CD14-positive monocyte (primary cell): ENCODE measurements at regions not wholly inside any gene's neighbourhood (a gene's known extent, or its start where the extent isn't known, plus 50 kb on each side); places are given as distances from the start of the nearest gene placed in this dataset.

ENCODE experiments used
- DNase-seq, 3 donors: peaks; one replicate each; pipeline ENCODE4 v3.0.0-alpha.2; 2011 to 2022
- H2AFZ ChIP-seq: 2 replicates; pipeline ENCODE4 v1.6.0; 2012; ENCODE audit warnings: mild to moderate bottlenecking, low read depth, low read length, inconsistent platforms; ENCODE audit not compliant: insufficient read depth, poor library complexity, severe bottlenecking
- H3K27ac ChIP-seq, 2 donors: 1 replicate in 1 of 2; 2 replicates in 1 of 2; pipeline ENCODE4 v1.5.1; 2012 to 2013; ENCODE audit warnings: low read length in 2 of 2, control low read depth in 1 of 2, inconsistent platforms in 1 of 2, low read depth in 1 of 2, mild to moderate bottlenecking in 1 of 2
- H3K27me3 ChIP-seq, 2 donors: one replicate each; pipeline versions ENCODE4 v1.6.0 to v1.6.1; 2011 to 2013; ENCODE audit warnings: low read length in 2 of 2; ENCODE audit not compliant: control insufficient read depth in 2 of 2, insufficient read depth in 2 of 2
- H3K36me3 ChIP-seq, 2 donors: replicated peaks in 1 of 2; 1 replicate in 1 of 2; 2 replicates in 1 of 2; pipeline versions ENCODE4 v1.5.1 to v1.6.1; 2012 to 2013; ENCODE audit warnings: low read length in 2 of 2, control low read depth in 1 of 2, inconsistent platforms in 1 of 2, mild to moderate bottlenecking in 1 of 2; ENCODE audit not compliant: insufficient read depth in 2 of 2, control insufficient read depth in 1 of 2
- H3K4me1 ChIP-seq, 2 donors: 1 replicate in 1 of 2; 2 replicates in 1 of 2; pipeline versions ENCODE4 v1.5.1 to v1.6.1; 2012 to 2013; ENCODE audit warnings: low read length in 2 of 2, control low read depth in 1 of 2, inconsistent platforms in 1 of 2, mild to moderate bottlenecking in 1 of 2, moderate library complexity in 1 of 2; ENCODE audit not compliant: insufficient read depth in 2 of 2, control insufficient read depth in 1 of 2
- H3K4me2 ChIP-seq: replicated peaks from 2 replicates; pipeline ENCODE3; 2012; ENCODE audit warnings: low read length, moderate library complexity, mild to moderate bottlenecking; ENCODE audit not compliant: poor library complexity, severe bottlenecking; ENCODE audit errors: extremely low read depth
- H3K4me3 ChIP-seq, 3 experiments: fragments of 200-600 bp in 1 of 3; sonication (generic) in 1 of 3; replicated peaks in 1 of 3; 1 replicate in 2 of 3; 2 replicates in 1 of 3; pipeline ENCODE4 v1.5.1; 2011 to 2013; ENCODE audit warnings: low read length in 3 of 3, mild to moderate bottlenecking in 3 of 3, control low read depth in 2 of 3, low read depth in 2 of 3, inconsistent platforms in 1 of 3, moderate library complexity in 1 of 3
- H3K79me2 ChIP-seq: 2 replicates; pipeline ENCODE4 v1.6.0; 2012; ENCODE audit warnings: mild to moderate bottlenecking, control low read depth, inconsistent platforms, low read length, moderate library complexity; ENCODE audit not compliant: insufficient read depth
- H3K9ac ChIP-seq: 2 replicates; pipeline ENCODE4 v1.6.0; 2017; ENCODE audit warnings: low read length, mild to moderate bottlenecking; ENCODE audit not compliant: insufficient read depth, poor library complexity, severe bottlenecking
- H3K9me3 ChIP-seq, 2 donors: replicated peaks in 1 of 2; 1 replicate in 1 of 2; 2 replicates in 1 of 2; pipeline versions ENCODE4 v1.5.1 to v1.6.1; 2012 to 2013; ENCODE audit warnings: low read length in 2 of 2, control low read depth in 1 of 2; ENCODE audit not compliant: control insufficient read depth in 1 of 2, insufficient read depth in 1 of 2
- H4K20me1 ChIP-seq: 2 replicates; pipeline ENCODE4 v1.6.0; 2012; ENCODE audit warnings: mild to moderate bottlenecking, low read length, control low read depth, moderate library complexity; ENCODE audit not compliant: insufficient read depth
- H3K27ac Mint-ChIP-seq, 7 donors: one replicate each; pipeline ENCODE4 v1.8.0; 2020; ENCODE audit warnings: mild to moderate bottlenecking in 7 of 7, mixed read lengths in 7 of 7, moderate library complexity in 6 of 7, inconsistent platforms in 2 of 7
- H3K27me3 Mint-ChIP-seq, 3 donors: one replicate each; pipeline ENCODE4 v1.8.0; 2021 to 2022; ENCODE audit warnings: low read depth in 3 of 3, mild to moderate bottlenecking in 3 of 3, mixed read lengths in 3 of 3, moderate library complexity in 3 of 3, inconsistent platforms in 1 of 3
- H3K36me3 Mint-ChIP-seq, 2 donors: one replicate each; pipeline ENCODE4 v1.8.0; 2020; ENCODE audit warnings: mixed read lengths in 2 of 2, inconsistent platforms in 1 of 2, mild to moderate bottlenecking in 1 of 2
- H3K4me1 Mint-ChIP-seq: one replicate; pipeline ENCODE4 v1.8.0; 2020; ENCODE audit warnings: mild to moderate bottlenecking, mixed read lengths
- H3K4me3 Mint-ChIP-seq, 2 donors: one replicate each; pipeline ENCODE4 v1.8.0; 2020; ENCODE audit warnings: mild to moderate bottlenecking in 2 of 2, mixed read lengths in 2 of 2, moderate library complexity in 1 of 2
- H3K9me3 Mint-ChIP-seq, 7 donors: one replicate each; pipeline ENCODE4 v1.8.0; 2020 to 2022; ENCODE audit warnings: mixed read lengths in 7 of 7, mild to moderate bottlenecking in 6 of 7, moderate library complexity in 6 of 7, inconsistent platforms in 2 of 7
- WGBS: methylation state at CpG from one replicate; pipeline ENCODE4 v1.1.5; 2013; ENCODE audit warnings: missing lambda C conversion rate; ENCODE audit not compliant: insufficient coverage; 5-methylcytosine and 5-hydroxymethylcytosine counted together
- intact Hi-C, 2 donors: fragments of 100-400 bp; cut with micrococcal nuclease; formaldehyde crosslinking; loops; one replicate each; pipeline versions ENCODE4 v1.15.0 to v1.15.1; 2023
- TF ChIP-seq, protein P1 (sequence below): fragments of 200-600 bp; IDR thresholded peaks from one replicate; pipeline ENCODE4 v1.8.0; 2022; ENCODE audit warnings: antibody characterized with exemption, mild to moderate bottlenecking

- TF ChIP-seq, protein P1, sequence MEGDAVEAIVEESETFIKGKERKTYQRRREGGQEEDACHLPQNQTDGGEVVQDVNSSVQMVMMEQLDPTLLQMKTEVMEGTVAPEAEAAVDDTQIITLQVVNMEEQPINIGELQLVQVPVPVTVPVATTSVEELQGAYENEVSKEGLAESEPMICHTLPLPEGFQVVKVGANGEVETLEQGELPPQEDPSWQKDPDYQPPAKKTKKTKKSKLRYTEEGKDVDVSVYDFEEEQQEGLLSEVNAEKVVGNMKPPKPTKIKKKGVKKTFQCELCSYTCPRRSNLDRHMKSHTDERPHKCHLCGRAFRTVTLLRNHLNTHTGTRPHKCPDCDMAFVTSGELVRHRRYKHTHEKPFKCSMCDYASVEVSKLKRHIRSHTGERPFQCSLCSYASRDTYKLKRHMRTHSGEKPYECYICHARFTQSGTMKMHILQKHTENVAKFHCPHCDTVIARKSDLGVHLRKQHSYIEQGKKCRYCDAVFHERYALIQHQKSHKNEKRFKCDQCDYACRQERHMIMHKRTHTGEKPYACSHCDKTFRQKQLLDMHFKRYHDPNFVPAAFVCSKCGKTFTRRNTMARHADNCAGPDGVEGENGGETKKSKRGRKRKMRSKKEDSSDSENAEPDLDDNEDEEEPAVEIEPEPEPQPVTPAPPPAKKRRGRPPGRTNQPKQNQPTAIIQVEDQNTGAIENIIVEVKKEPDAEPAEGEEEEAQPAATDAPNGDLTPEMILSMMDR: no peak
- H2AFZ ChIP-seq: no peak overlapping the region
- peaks cover 0 to 1% (median 0%) of the 10 kb centered on the region in 3 donors for H3K27me3 Mint-ChIP-seq
Observed at GRCh38 chr5:84549054-84549453, 164.4 kb upstream of the EDIL3 start.

GRCh38 chr5:84546686-84547085 is 162.0 kb upstream of the EDIL3 start:
- Histone ChIP-seq H4K20me1 (no peaks in the 10 kb centered on the region), H3K9ac (no peak overlapping the region), H3K36me3 (no peaks in the 10 kb centered on the region), H3K4me3 (no peak overlapping the region), H3K9me3 (no peaks in the 10 kb centered on the region), H3K4me2 (no peak overlapping the region), H3K27ac (no peak overlapping the region), H3K4me1 (no peaks in the 10 kb centered on the region), H3K27me3 (no peaks in the 10 kb centered on the region), H3K79me2 (no peaks in the 10 kb centered on the region), H2AFZ (no peak overlapping the region)
- H3K27ac Mint-ChIP-seq: no peak overlapping the region
- H3K36me3 Mint-ChIP-seq: no peaks in the 10 kb centered on the region
- intact Hi-C loops: no loop called here
- TF ChIP-seq, protein P1: no peak
- H3K4me1 Mint-ChIP-seq: no peaks in the 10 kb centered on the region
- H3K9me3 Mint-ChIP-seq: peaks cover 2 to 14% (median 7%) of the 10 kb centered on the region in 7 donors
- 100% methylated on average over 2 of the region's 3 CpGs for WGBS
- H3K27me3 Mint-ChIP-seq: peaks cover 0 to 1% (median 0%) of the 10 kb centered on the region in 3 donors
- no peak for DNase-seq
- no peak overlapping the region for H3K4me3 Mint-ChIP-seq

More at GRCh38 chr5:84549054-84549453, 164.4 kb upstream of the EDIL3 start:
- Histone ChIP-seq H3K27ac (no peak overlapping the region), H3K27me3 (no peaks in the 10 kb centered on the region), H3K36me3 (no peaks in the 10 kb centered on the region), H3K79me2 (no peaks in the 10 kb centered on the region), H3K9ac (no peak overlapping the region), H3K4me3 (no peak overlapping the region), H3K4me1 (no peaks in the 10 kb centered on the region), H3K9me3 (no peaks in the 10 kb centered on the region), H3K4me2 (no peak overlapping the region), H4K20me1 (no peaks in the 10 kb centered on the region)
- H3K9me3 Mint-ChIP-seq: peaks cover 2 to 11% (median 7%) of the 10 kb centered on the region in 7 donors
- WGBS: no CpG with 5 or more reads among the region's 1 CpG
- no peaks in the 10 kb centered on the region for H3K4me1 Mint-ChIP-seq
- no peak overlapping the region for H3K27ac Mint-ChIP-seq
- H3K4me3 Mint-ChIP-seq: no peak overlapping the region
- no peaks in the 10 kb centered on the region for H3K36me3 Mint-ChIP-seq
- no peak for DNase-seq
- intact Hi-C loops: no loop called here
